Left lung (tissue), 4 donors: ENCODE measurements at regions not wholly inside any gene's neighbourhood (a gene's known extent, or its start where the extent isn't known, plus 50 kb on each side); places are given as distances from the start of the nearest gene placed in this dataset.

Experiments
- ATAC-seq: fragments of 200-7000 bp; cut with Tn5 transposase; one replicate; pipeline ENCODE4 v1.9.1; 2020; ENCODE audit warnings: moderate library complexity
- DNase-seq, 4 donors: peaks; one replicate each; pipeline ENCODE4 v3.0.0-alpha.2; 2013 to 2020
- H3K27ac ChIP-seq, 2 donors: fragments of 200-600 bp; sonication (generic) in 1 of 2; one replicate each; pipeline versions ENCODE4 v1.5.0 to v1.8.0; 2020 to 2021
- H3K27me3 ChIP-seq, 2 donors: fragments of 200-600 bp; sonication (generic) in 1 of 2; one replicate each; pipeline versions ENCODE4 v1.5.0 to v1.8.0; 2020 to 2021
- H3K36me3 ChIP-seq, 2 donors: fragments of 200-600 bp; sonication (generic) in 1 of 2; one replicate each; pipeline versions ENCODE4 v1.5.0 to v1.8.0; 2020 to 2021
- H3K4me1 ChIP-seq, 2 donors: fragments of 200-600 bp; one replicate each; pipeline ENCODE4 v1.8.0; 2021
- H3K4me3 ChIP-seq, 2 donors: fragments of 200-600 bp; sonication (generic) in 1 of 2; one replicate each; pipeline versions ENCODE4 v1.5.0 to v1.8.0; 2020 to 2021; ENCODE audit warnings: mild to moderate bottlenecking in 1 of 2
- H3K9me3 ChIP-seq, 2 donors: fragments of 200-600 bp; sonication (generic) in 1 of 2; one replicate each; pipeline versions ENCODE4 v1.5.0 to v1.8.0; 2020 to 2021
- CTCF ChIP-seq, 2 donors: fragments of 200-600 bp; sonication (generic) in 1 of 2; IDR thresholded peaks; one replicate each; pipeline versions ENCODE4 v1.5.0 to v1.8.0; 2021; ENCODE audit warnings: antibody characterized with exemption in 2 of 2
- intact Hi-C, 2 donors: fragments of 100-400 bp; cut with DNase I; formaldehyde crosslinking; loops; one replicate each; pipeline versions ENCODE4 v1.11.2 to v1.14.2; 2022
- donor health status: DM: no; HTN: yes; CAD: no.
- donor health status: DM: no; HTN: no; CAD: no.

- H3K36me3 ChIP-seq, result no peaks in the 10 kb centered on the region
- peak in 2 of 4 donors; percentile 63 to 70 for DNase-seq
- ATAC-seq, result peak; percentile 92
- H3K4me1 ChIP-seq, result peaks cover 0 to 19% of the 10 kb centered on the region in 2 donors
- intact Hi-C loops, result no loop called here
- H3K27me3 ChIP-seq, result no peaks in the 10 kb centered on the region
- H3K4me3 ChIP-seq, result no peak overlapping the region
- peaks cover 0 to 22% of the 10 kb centered on the region in 2 donors for H3K9me3 ChIP-seq
- peak overlapping the region; percentile 13 to 34 for H3K27ac ChIP-seq
- no peak for TF ChIP-seq CTCF (IDR thresholded peaks at IDR 0.05)
These were observed 300.6 kb downstream of the SOX9 start for GRCh38 chr17:72421128-72422092.

GRCh38 chr17:72422204-72422504, 301.3 kb downstream of the SOX9 start:
- ATAC-seq (no peak), DNase-seq (no peak)
- Histone ChIP-seq H3K27ac (no peak overlapping the region), H3K27me3 (no peaks in the 10 kb centered on the region), H3K36me3 (no peaks in the 10 kb centered on the region), H3K4me1 (peaks cover 0 to 19% of the 10 kb centered on the region in 2 donors), H3K9me3 (peaks cover 0 to 16% of the 10 kb centered on the region in 2 donors), H3K4me3 (no peak overlapping the region)
- intact Hi-C loops, result no loop called here
- TF ChIP-seq CTCF (IDR thresholded peaks at IDR 0.05), result no peak

GRCh38 chr17:72422505-72423285, 301.9 kb downstream of the SOX9 start:
- Histone ChIP-seq H3K9me3 (peaks cover 0 to 11% of the 10 kb centered on the region in 2 donors), H3K4me3 (no peak overlapping the region), H3K27ac (no peak overlapping the region), H3K27me3 (no peaks in the 10 kb centered on the region), H3K4me1 (peaks cover 0 to 19% of the 10 kb centered on the region in 2 donors), H3K36me3 (no peaks in the 10 kb centered on the region)
- no peak for TF ChIP-seq CTCF (IDR thresholded peaks at IDR 0.05)
- DNase-seq (peak in 1 of 4 donors; percentile 53), ATAC-seq (peak; percentile 36)
- intact Hi-C loops, result no loop called here

- no peaks in the 10 kb centered on the region for H3K36me3 ChIP-seq
- no peaks in the 10 kb centered on the region for H3K27me3 ChIP-seq
- DNase-seq, result no peak
- TF ChIP-seq CTCF (IDR thresholded peaks at IDR 0.05), result no peak
- peaks cover 0 to 6% of the 10 kb centered on the region in 2 donors for H3K9me3 ChIP-seq
- no peak for ATAC-seq
- peaks cover 0 to 19% of the 10 kb centered on the region in 2 donors for H3K4me1 ChIP-seq
- no peak overlapping the region for H3K27ac ChIP-seq
- intact Hi-C loops, result no loop called here
- no peak overlapping the region for H3K4me3 ChIP-seq
These were observed 302.4 kb downstream of the SOX9 start for GRCh38 chr17:72423286-72423589.

- peaks cover 0 to 19% of the 10 kb centered on the region in 2 donors for H3K4me1 ChIP-seq
- no peaks in the 10 kb centered on the region for H3K27me3 ChIP-seq
- H3K4me3 ChIP-seq, result no peak overlapping the region
- intact Hi-C loops, result no loop called here
- no peak for TF ChIP-seq CTCF (IDR thresholded peaks at IDR 0.05)
- H3K9me3 ChIP-seq, result peaks cover 0 to 3% of the 10 kb centered on the region in 2 donors
- ATAC-seq, result no peak
- H3K27ac ChIP-seq, result no peak overlapping the region
- no peak for DNase-seq
- no peaks in the 10 kb centered on the region for H3K36me3 ChIP-seq
These were observed 302.9 kb downstream of the SOX9 start for GRCh38 chr17:72423718-72424117.
